IMR-90 (cell line): ENCODE measurements at regions not wholly inside any gene's neighbourhood (a gene's known extent, or its start where the extent isn't known, plus 50 kb on each side); places are given as distances from the start of the nearest gene placed in this dataset.
A peak's percentile ranks its signal among the peaks of the same experiment; 100 is the strongest.

Experiments used
- ATAC-seq: fragments of 200-7000 bp; cut with Tn5 transposase; 2 replicates; pipeline ENCODE4 v1.9.1; 2020; ENCODE audit warnings: low read depth, mild to moderate bottlenecking, moderate library complexity
- BruUV-seq: library from RNA; stranded (reverse); fragments of 400-500 nt; replicated peaks from 2 replicates; lab custom pipeline; 2021; lab: Mats Ljungman, UMichigan
- CTCF ChIA-PET: fragments of 300-600 bp; formaldehyde crosslinking; extraction: SDS; loops from one replicate; lab custom pipeline; 2021; ENCODE audit warnings: antibody characterized with exemption; lab: Yijun Ruan, JAX
- POLR2A ChIA-PET: fragments of 300-600 bp; sonication (Branson Sonifier 250); formaldehyde crosslinking; loops from one replicate; lab custom pipeline; 2022; ENCODE audit warnings: antibody characterized with exemption; ENCODE audit not compliant: unreplicated experiment; lab: Charles Lee
- DNase-seq: peaks from one replicate; pipeline ENCODE4 v3.0.0; 2013
- H2AFZ ChIP-seq: replicated peaks from 2 replicates; pipeline ENCODE3; 2013; ENCODE audit warnings: low read length, mild to moderate bottlenecking; ENCODE audit not compliant: poor library complexity
- H2AK5ac ChIP-seq: 2 replicates; pipeline ENCODE4 v1.6.1; 2013; ENCODE audit warnings: low read depth, low read length, inconsistent platforms
- H2AK9ac ChIP-seq: replicated peaks from 2 replicates; pipeline ENCODE3; 2013; ENCODE audit warnings: mild to moderate bottlenecking, low read depth, low read length, moderate library complexity; ENCODE audit not compliant: poor library complexity
- H2BK120ac ChIP-seq: 2 replicates; pipeline ENCODE4 v1.6.1; 2013; ENCODE audit warnings: low read depth, low read length, inconsistent platforms
- H2BK15ac ChIP-seq: 3 replicates; pipeline ENCODE4 v1.6.1; 2013; ENCODE audit warnings: low read depth, low read length, inconsistent platforms
- H2BK20ac ChIP-seq: 2 replicates; pipeline ENCODE4 v1.6.1; 2013; ENCODE audit warnings: low read depth, mild to moderate bottlenecking, inconsistent platforms, low read length, moderate library complexity
- H2BK5ac ChIP-seq: 2 replicates; pipeline ENCODE4 v1.6.1; 2013; ENCODE audit warnings: mild to moderate bottlenecking, low read depth, low read length, inconsistent platforms; ENCODE audit not compliant: poor library complexity, severe bottlenecking
- H3K14ac ChIP-seq: replicated peaks from 2 replicates; pipeline ENCODE4 v1.6.1; 2013; ENCODE audit warnings: low read depth, low read length, inconsistent platforms
- H3K18ac ChIP-seq: 2 replicates; pipeline ENCODE4 v1.6.1; 2013; ENCODE audit warnings: low read depth, low read length, control low read depth
- H3K23ac ChIP-seq: 2 replicates; pipeline ENCODE4 v1.6.1; 2013; ENCODE audit warnings: low read depth, low read length, inconsistent platforms
- H3K27ac ChIP-seq: 2 replicates; pipeline ENCODE4 v1.5.1; 2013; ENCODE audit warnings: mild to moderate bottlenecking, control low read depth, low read length; ENCODE audit not compliant: insufficient read depth
- H3K27me3 ChIP-seq: 2 replicates; pipeline ENCODE4 v1.6.1; 2013; ENCODE audit warnings: low read length; ENCODE audit not compliant: control insufficient read depth, insufficient read depth
- H3K36me3 ChIP-seq: 2 replicates; pipeline ENCODE4 v1.6.1; 2013; ENCODE audit warnings: low read length, mixed read lengths; ENCODE audit not compliant: control insufficient read depth, insufficient read depth
- H3K4ac ChIP-seq: 2 replicates; pipeline ENCODE4 v1.6.1; 2013; ENCODE audit warnings: low read depth, low read length, inconsistent platforms
- H3K4me1 ChIP-seq: 2 replicates; pipeline ENCODE4 v1.6.1; 2013; ENCODE audit warnings: low read length, mixed read lengths; ENCODE audit not compliant: control insufficient read depth, insufficient read depth
- H3K4me2 ChIP-seq: 2 replicates; pipeline ENCODE4 v1.6.1; 2013; ENCODE audit warnings: low read depth, mild to moderate bottlenecking, control low read depth, low read length, moderate library complexity
- H3K4me3 ChIP-seq: 2 replicates; pipeline ENCODE4 v1.5.1; 2013; ENCODE audit warnings: low read depth, mild to moderate bottlenecking, control low read depth, low read length, moderate library complexity; ENCODE audit not compliant: insufficient read depth
- H3K56ac ChIP-seq: 2 replicates; pipeline ENCODE4 v1.6.1; 2013; ENCODE audit warnings: low read length, inconsistent platforms; ENCODE audit not compliant: insufficient read depth; ENCODE audit errors: extremely low read depth
- H3K79me1 ChIP-seq, 2 experiments: 2 replicates each; pipeline ENCODE4 v1.6.1; 2013; ENCODE audit warnings: low read length in 2 of 2, inconsistent platforms in 1 of 2, low read depth in 1 of 2
- H3K9ac ChIP-seq: 2 replicates; pipeline ENCODE4 v1.6.1; 2013; ENCODE audit warnings: low read depth, low read length, control low read depth
- H3K9me1 ChIP-seq: 2 replicates; pipeline ENCODE4 v1.6.1; 2013; ENCODE audit warnings: low read length, inconsistent platforms; ENCODE audit not compliant: insufficient read depth
- H3K9me3 ChIP-seq: 2 replicates; pipeline ENCODE4 v1.6.1; 2013; ENCODE audit warnings: low read length; ENCODE audit not compliant: control insufficient read depth, insufficient read depth
- H4K20me1 ChIP-seq: 2 replicates; pipeline ENCODE4 v1.6.1; 2013; ENCODE audit warnings: low read length, inconsistent platforms; ENCODE audit not compliant: insufficient read depth
- H4K5ac ChIP-seq: 2 replicates; pipeline ENCODE4 v1.6.1; 2013; ENCODE audit warnings: mild to moderate bottlenecking, low read depth, low read length, control low read depth
- H4K8ac ChIP-seq, 2 experiments: 2 replicates each; pipeline ENCODE4 v1.6.1; 2013; ENCODE audit warnings: low read depth in 2 of 2, low read length in 2 of 2, control low read depth in 1 of 2, inconsistent platforms in 1 of 2
- H4K91ac ChIP-seq: 2 replicates; pipeline ENCODE4 v1.6.1; 2013; ENCODE audit warnings: low read depth, low read length, inconsistent platforms; ENCODE audit not compliant: insufficient read depth
- NFE2L2 ChIP-seq: fragments of 150-350 bp; IDR thresholded peaks from 2 replicates; pipeline ENCODE4 v1.6.1; 2016; ENCODE audit warnings: low read depth, mild to moderate bottlenecking, low read length
- WGBS, 2 experiments: methylation state at CpG; one replicate each; pipeline versions ENCODE4 v1.1.5 to v1.1.7; 2013; ENCODE audit warnings: missing lambda C conversion rate in 2 of 2; ENCODE audit not compliant: insufficient read length in 1 of 2; ENCODE audit errors: extremely low coverage in 2 of 2; 5-methylcytosine and 5-hydroxymethylcytosine counted together
- dilution Hi-C: fragments of 300-500 bp; cut with HindIII; formaldehyde crosslinking; loops from one replicate; pipeline ENCODE4 v1.14.3; 2018; ENCODE audit warnings: low sequenced_read_pairs; ENCODE audit not compliant: unreplicated experiment
- in situ Hi-C: fragments of 300-500 bp; cut with MboI; formaldehyde crosslinking; loops from 3 replicates; pipeline ENCODE4 v1.14.3; 2019; ENCODE audit warnings: low sequenced_read_pairs, inconsistent platforms, mixed read lengths
- intact Hi-C: fragments of 100-400 bp; cut with micrococcal nuclease; formaldehyde crosslinking; loops from 2 replicates; pipeline ENCODE4 v1.10.0; 2022
- TF ChIP-seq, protein P1 (sequence below): conservative IDR thresholded peaks from 2 replicates; pipeline ENCODE4 v1.5.1; 2012; ENCODE audit warnings: mild to moderate bottlenecking, low read depth, low read length, improper control_type of control experiment

DNA sequence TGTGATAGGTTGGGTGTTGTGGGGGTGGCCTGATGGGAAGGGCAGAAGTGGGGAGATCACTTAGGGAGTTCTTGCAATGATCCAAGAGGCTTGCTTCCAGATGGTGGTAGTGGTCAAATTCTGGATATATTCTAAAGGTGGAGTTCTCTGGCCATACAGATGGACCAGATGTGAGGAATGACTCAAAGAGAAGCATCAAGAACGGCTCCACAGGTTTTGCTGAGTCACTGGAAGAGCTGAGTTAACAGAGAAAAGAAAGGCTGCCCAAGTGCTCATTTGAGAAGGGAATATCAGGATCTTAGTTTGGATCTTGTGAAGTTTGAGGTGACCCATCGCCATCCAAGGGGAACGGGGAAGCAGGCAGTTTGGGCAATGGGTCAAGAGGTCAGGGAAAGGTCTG is 192.9 kb upstream of the GALNT2 start:
- Histone ChIP-seq H3K27ac (no peak overlapping the region), H3K36me3 (no peaks in the 10 kb centered on the region), H3K23ac (no peak overlapping the region), H3K9ac (no peak overlapping the region), H2AFZ (no peak overlapping the region), H3K4ac (no peak overlapping the region), H3K27me3 (peaks cover 2% of the 10 kb centered on the region; the same call in 1 of the 2 replicates), H4K8ac (no peak overlapping the region), H4K5ac (no peak overlapping the region), H3K14ac (no peak overlapping the region), H3K56ac (no peak overlapping the region), H3K18ac (no peak overlapping the region), H2BK5ac (no peak overlapping the region), H2BK15ac (no peak overlapping the region), H3K79me1 (no peaks in the 10 kb centered on the region), H4K91ac (no peak overlapping the region), H3K9me3 (no peaks in the 10 kb centered on the region), H3K4me1 (no peaks in the 10 kb centered on the region), H2BK20ac (no peak overlapping the region), H3K4me2 (no peak overlapping the region), H3K4me3 (no peak overlapping the region), H4K20me1 (no peaks in the 10 kb centered on the region), H2BK120ac (no peak overlapping the region), H2AK9ac (no peak overlapping the region), H2AK5ac (no peak overlapping the region), H3K9me1 (no peaks in the 10 kb centered on the region)
- 55% methylated on average over 2 of the region's 3 CpGs; no CpG with 5 or more reads in 1 of the 2 experiments for WGBS, 2 experiments
- POLR2A ChIA-PET = no interaction called here
- CTCF ChIA-PET = no interaction called here
- DNase-seq = peak; percentile 12
- dilution Hi-C loops (no loop called here), in situ Hi-C loops (no loop called here), intact Hi-C loops (no loop called here)
- TF ChIP-seq, protein P1, sequence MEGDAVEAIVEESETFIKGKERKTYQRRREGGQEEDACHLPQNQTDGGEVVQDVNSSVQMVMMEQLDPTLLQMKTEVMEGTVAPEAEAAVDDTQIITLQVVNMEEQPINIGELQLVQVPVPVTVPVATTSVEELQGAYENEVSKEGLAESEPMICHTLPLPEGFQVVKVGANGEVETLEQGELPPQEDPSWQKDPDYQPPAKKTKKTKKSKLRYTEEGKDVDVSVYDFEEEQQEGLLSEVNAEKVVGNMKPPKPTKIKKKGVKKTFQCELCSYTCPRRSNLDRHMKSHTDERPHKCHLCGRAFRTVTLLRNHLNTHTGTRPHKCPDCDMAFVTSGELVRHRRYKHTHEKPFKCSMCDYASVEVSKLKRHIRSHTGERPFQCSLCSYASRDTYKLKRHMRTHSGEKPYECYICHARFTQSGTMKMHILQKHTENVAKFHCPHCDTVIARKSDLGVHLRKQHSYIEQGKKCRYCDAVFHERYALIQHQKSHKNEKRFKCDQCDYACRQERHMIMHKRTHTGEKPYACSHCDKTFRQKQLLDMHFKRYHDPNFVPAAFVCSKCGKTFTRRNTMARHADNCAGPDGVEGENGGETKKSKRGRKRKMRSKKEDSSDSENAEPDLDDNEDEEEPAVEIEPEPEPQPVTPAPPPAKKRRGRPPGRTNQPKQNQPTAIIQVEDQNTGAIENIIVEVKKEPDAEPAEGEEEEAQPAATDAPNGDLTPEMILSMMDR = no peak
- TF ChIP-seq NFE2L2 = peak; percentile 86
- BruUV-seq = no TSS peak
- ATAC-seq = no peak
